HepG2 (cell line): ENCODE measurements at regions not wholly inside any gene's neighbourhood (a gene's known extent, or its start where the extent isn't known, plus 50 kb on each side); places are given as distances from the start of the nearest gene placed in this dataset.
"Not testable (repeated sequence)": the region's sequence is repeated elsewhere in the genome, so short reads cannot be mapped to it uniquely, and the experiment has no call there.

Experiments
- ATAC-seq: fragments of 200-7000 bp; cut with Tn5 transposase; 3 replicates; pipeline ENCODE4 v1.9.1; 2020; ENCODE audit warnings: mild to moderate bottlenecking, moderate library complexity
- BruUV-seq: library from RNA; stranded (reverse); fragments of 400-500 nt; replicated peaks from 2 replicates; lab custom pipeline; 2021; lab: Mats Ljungman, UMichigan
- CTCF ChIA-PET: fragments of 300-600 bp; formaldehyde crosslinking; extraction: SDS; loops from one replicate; lab custom pipeline; 2021; ENCODE audit warnings: low total read pairs, inconsistent platforms, low intra/inter-chr PET ratio; lab: Yijun Ruan, JAX
- POLR2A ChIA-PET: fragments of 350-600 bp; sonication (Branson Sonifier 250); formaldehyde crosslinking; loops from one replicate; lab custom pipeline; 2020; ENCODE audit warnings: antibody characterized with exemption, inconsistent platforms; lab: Yijun Ruan, JAX
- DNase-seq: peaks from one replicate; pipeline ENCODE4 v3.0.0-alpha.2; 2015; ENCODE audit warnings: low spot score
- FAIRE-seq: peaks from 3 replicates; lab custom pipeline; 2011; peaks lifted over from hg19 to GRCh38; lab: Jason Lieb, UNC
- H2AFZ ChIP-seq: one replicate; pipeline ENCODE4 v1.6.1; 2011; ENCODE audit warnings: low read length, inconsistent platforms
- H3K27ac ChIP-seq: fragments of 300-600 bp; 3 replicates; pipeline ENCODE4 v1.8.0; 2011; ENCODE audit warnings: mixed run types, mild to moderate bottlenecking, mixed read lengths, low read length, inconsistent platforms; ENCODE audit not compliant: insufficient read depth; ENCODE audit errors: extremely low read length
- H3K27me3 ChIP-seq, 2 experiments: fragments of 200-600 bp in 1 of 2; 2 replicates in 1 of 2; 3 replicates in 1 of 2; pipeline versions ENCODE4 v1.6.0 to v1.8.0; 2011; ENCODE audit warnings: low read length in 2 of 2, mild to moderate bottlenecking in 2 of 2, moderate library complexity in 2 of 2, inconsistent platforms in 1 of 2; ENCODE audit not compliant: insufficient read depth in 2 of 2, control insufficient read depth in 1 of 2
- H3K36me3 ChIP-seq, 2 experiments: fragments of 200-600 bp in 1 of 2; replicated peaks in 1 of 2; 2 replicates in 1 of 2; 3 replicates in 1 of 2; pipeline versions ENCODE4 v1.5.1 to v1.8.0; 2011; ENCODE audit warnings: low read length in 2 of 2, inconsistent platforms in 1 of 2; ENCODE audit not compliant: insufficient read depth in 2 of 2, control insufficient read depth in 1 of 2
- H3K4me1 ChIP-seq: 2 replicates; pipeline ENCODE4 v1.5.1; 2012; ENCODE audit warnings: low read length, inconsistent platforms; ENCODE audit not compliant: insufficient read depth
- H3K4me2 ChIP-seq: 2 replicates; pipeline ENCODE4 v1.6.0; 2011; ENCODE audit warnings: low read depth, low read length, inconsistent platforms
- H3K4me3 ChIP-seq, 3 experiments: fragments of 200-600 bp in 1 of 3; sonication (generic), shearing (Covaris generic) in 1 of 3; replicated peaks in 1 of 3; 2 replicates each; pipeline ENCODE4 v1.5.1; 2011 to 2016; ENCODE audit warnings: low read length in 3 of 3, inconsistent platforms in 2 of 3, low read depth in 2 of 3, mild to moderate bottlenecking in 2 of 3, control low read depth in 1 of 3, mixed read lengths in 1 of 3; ENCODE audit not compliant: insufficient read depth in 1 of 3
- H3K79me2 ChIP-seq: one replicate; pipeline ENCODE4 v1.6.1; 2011; ENCODE audit warnings: low read length, inconsistent platforms; ENCODE audit not compliant: insufficient read depth
- H3K9ac ChIP-seq: 2 replicates; pipeline ENCODE4 v1.6.0; 2011; ENCODE audit warnings: mild to moderate bottlenecking, low read depth, low read length, inconsistent platforms; ENCODE audit not compliant: insufficient read depth
- H3K9me3 ChIP-seq: 2 replicates; pipeline ENCODE4 v1.5.1; 2012; ENCODE audit warnings: mild to moderate bottlenecking, low read length
- H4K20me1 ChIP-seq: 2 replicates; pipeline ENCODE4 v1.6.0; 2011; ENCODE audit warnings: inconsistent platforms, mild to moderate bottlenecking, low read length, moderate library complexity; ENCODE audit not compliant: insufficient read depth
- DZIP1 ChIP-seq: sonication (generic); formaldehyde crosslinking; IDR thresholded peaks from 2 replicates; pipeline ENCODE4 v1.5.0; 2020; ENCODE audit warnings: mild to moderate bottlenecking, missing genetic modification reagents
- ELF3 ChIP-seq: IDR thresholded peaks from 2 replicates; pipeline ENCODE4 v1.6.1; 2016; ENCODE audit warnings: missing genetic modification reagents, missing compliant biosample characterization
- FOXC1 ChIP-seq: sonication (generic); formaldehyde crosslinking; IDR thresholded peaks from 2 replicates; pipeline ENCODE4 v1.8.0; 2022; ENCODE audit warnings: mild to moderate bottlenecking, missing genetic modification reagents, borderline replicate concordance
- KLF9 ChIP-seq: IDR thresholded peaks from 2 replicates; pipeline ENCODE4 v1.6.1; 2016; ENCODE audit warnings: low read depth
- MTF1 ChIP-seq: sonication (generic); formaldehyde crosslinking; IDR thresholded peaks from 2 replicates; pipeline ENCODE4 v1.5.0; 2020; ENCODE audit warnings: missing genetic modification reagents
- MXD1 ChIP-seq: sonication (generic); formaldehyde crosslinking; IDR thresholded peaks from 2 replicates; pipeline ENCODE4 v1.4.0; 2020; ENCODE audit warnings: mild to moderate bottlenecking, missing genetic modification reagents
- MXD4 ChIP-seq: IDR thresholded peaks from 2 replicates; pipeline ENCODE4 v1.6.1; 2016; ENCODE audit warnings: mild to moderate bottlenecking, missing biosample characterization, missing genetic modification reagents
- NFE2 ChIP-seq: sonication (generic); formaldehyde crosslinking; IDR thresholded peaks from 2 replicates; pipeline ENCODE4 v1.4.0; 2020; ENCODE audit warnings: missing genetic modification reagents
- SIN3B ChIP-seq: fragments of 150-350 bp; IDR thresholded peaks from 2 replicates; pipeline ENCODE4 v1.6.1; 2014; ENCODE audit warnings: low read length
- SP2 ChIP-seq: sonication (generic); formaldehyde crosslinking; IDR thresholded peaks from 2 replicates; pipeline ENCODE4 v1.5.1; 2020; ENCODE audit warnings: mild to moderate bottlenecking, missing genetic modification reagents
- SRSF9 ChIP-seq: fragments of 200-400 bp; formaldehyde crosslinking; IDR thresholded peaks from 2 replicates; pipeline ENCODE4 v1.6.1; 2018; ENCODE audit warnings: borderline replicate concordance, mild to moderate bottlenecking, low read depth, low read length; ENCODE audit not compliant: insufficient read depth, poor library complexity, severe bottlenecking
- SYNCRIP ChIP-seq: fragments of 200-400 bp; formaldehyde crosslinking; IDR thresholded peaks from 2 replicates; pipeline ENCODE4 v1.6.1; 2018; ENCODE audit warnings: mild to moderate bottlenecking, low read depth, low read length; ENCODE audit not compliant: insufficient read depth
- TBP ChIP-seq: sonication (generic); formaldehyde crosslinking; IDR thresholded peaks from 2 replicates; pipeline ENCODE4 v1.5.0; 2020; ENCODE audit warnings: missing genetic modification reagents
- THAP11 ChIP-seq: IDR thresholded peaks from 2 replicates; pipeline ENCODE4 v1.6.1; 2016; ENCODE audit warnings: missing biosample characterization, missing genetic modification reagents
- ZC3H13 ChIP-seq: sonication (generic); formaldehyde crosslinking; IDR thresholded peaks from 2 replicates; pipeline ENCODE4 v1.8.1; 2023; ENCODE audit warnings: mild to moderate bottlenecking, missing genetic modification reagents, moderate library complexity
- ZKSCAN8 ChIP-seq: IDR thresholded peaks from 2 replicates; pipeline ENCODE4 v1.6.1; 2016; ENCODE audit warnings: borderline replicate concordance, missing genetic modification reagents, missing compliant biosample characterization
- ZNF720 ChIP-seq: sonication (generic); formaldehyde crosslinking; IDR thresholded peaks from 2 replicates; pipeline ENCODE4 v1.4.0; 2020; ENCODE audit warnings: missing genetic modification reagents
- ZNF792 ChIP-seq: IDR thresholded peaks from 2 replicates; pipeline ENCODE4 v1.6.1; 2016
- WGBS: methylation state at CpG from one replicate; pipeline ENCODE4 v1.1.6; 2017; ENCODE audit warnings: low lambda C conversion rate; 5-methylcytosine and 5-hydroxymethylcytosine counted together
- in situ Hi-C: cut with HindIII; loops from 2 replicates; pipeline ENCODE4 v1.10.0; 2017; ENCODE audit warnings: low pct_unique_long_range_greater_than_20kb; ENCODE audit not compliant: extremely low pct_ligation_motif_present
- intact Hi-C: fragments of 100-400 bp; cut with micrococcal nuclease; formaldehyde crosslinking; loops from one replicate; pipeline ENCODE4 v1.10.0; 2022; ENCODE audit not compliant: unreplicated experiment

- TF ChIP-seq MXD1 (no peak), MTF1 (CRISPR knock-in tag) (no peak), SP2 (CRISPR knock-in tag) (no peak), TBP (no peak), ZNF720 (no peak), MXD4 (CRISPR knock-in tag) (no peak), SYNCRIP (no peak), THAP11 (no peak), DZIP1 (no peak), KLF9 (no peak), ZNF792 (no peak), ELF3 (CRISPR knock-in tag) (no peak), ZC3H13 (CRISPR knock-in tag) (no peak), FOXC1 (CRISPR knock-in tag) (no peak), NFE2 (CRISPR knock-in tag) (no peak), SIN3B (no peak), ZKSCAN8 (CRISPR knock-in tag) (no peak), SRSF9 (no peak)
- DNase-seq (no peak), ATAC-seq (no peak), FAIRE-seq (no peak)
- in situ Hi-C loops = no loop called here
- intact Hi-C loops = no loop called here
- no peaks in the 10 kb centered on the region for H3K27me3 ChIP-seq
- no TSS peak for BruUV-seq
- H4K20me1 ChIP-seq = no peaks in the 10 kb centered on the region
- H3K9ac ChIP-seq = no peak overlapping the region
- no peak overlapping the region for H2AFZ ChIP-seq
- H3K4me3 ChIP-seq = no peak overlapping the region
- no peak overlapping the region for H3K4me2 ChIP-seq
- H3K79me2 ChIP-seq = no peaks in the 10 kb centered on the region
- H3K4me1 ChIP-seq = no peaks in the 10 kb centered on the region
- CTCF ChIA-PET = no interaction called here
- no peak overlapping the region for H3K27ac ChIP-seq
- H3K36me3 ChIP-seq = no peaks in the 10 kb centered on the region
- H3K9me3 ChIP-seq = peaks cover 12% of the 10 kb centered on the region; the same call in 1 of the 2 replicates
- 3% methylated on average over 1 of the region's 1 CpG for WGBS
- POLR2A ChIA-PET = no interaction called here
Observed at GRCh38 chr1:83418558-83418957, 580.4 kb downstream of the TTLL7 start.

GRCh38 chr1:83413839-83414107, 585.2 kb downstream of the TTLL7 start:
- H2AFZ ChIP-seq, H3K4me1 ChIP-seq, FAIRE-seq, H3K4me2 ChIP-seq, DNase-seq, BruUV-seq, H3K27me3 ChIP-seq, H3K36me3 ChIP-seq, H3K79me2 ChIP-seq, H4K20me1 ChIP-seq, intact Hi-C loops, H3K9me3 ChIP-seq, H3K9ac ChIP-seq, H3K4me3 ChIP-seq, ATAC-seq, CTCF ChIA-PET, in situ Hi-C loops, H3K27ac ChIP-seq, POLR2A ChIA-PET: not testable (repeated sequence)
- 8% methylated on average over 2 of the region's 6 CpGs for WGBS
